Keratinocyte (primary cell): ENCODE measurements at regions not wholly inside any gene's neighbourhood (a gene's known extent, or its start where the extent isn't known, plus 50 kb on each side); places are given as distances from the start of the nearest gene placed in this dataset.

ENCODE experiments used
- DNase-seq: peaks from one replicate; pipeline ENCODE4 v3.0.0-alpha.2; 2011; ENCODE audit warnings: low read depth, missing footprints, low spot score
- FAIRE-seq: peaks from 2 replicates; lab custom pipeline; 2011; peaks lifted over from hg19 to GRCh38; lab: Jason Lieb, UNC
- H2AFZ ChIP-seq: 2 replicates; pipeline ENCODE4 v1.6.0; 2012; ENCODE audit warnings: low read length, control low read depth, inconsistent platforms; ENCODE audit not compliant: control insufficient read depth
- H3K27ac ChIP-seq: 2 replicates; pipeline ENCODE4 v1.5.1; 2011; ENCODE audit warnings: low read length; ENCODE audit not compliant: control insufficient read depth, insufficient read depth
- H3K27me3 ChIP-seq: 3 replicates; pipeline ENCODE4 v1.6.0; 2011; ENCODE audit warnings: low read length; ENCODE audit not compliant: control insufficient read depth, insufficient read depth; ENCODE audit errors: extremely low read depth
- H3K36me3 ChIP-seq, 2 experiments: 2 replicates in 1 of 2; 3 replicates in 1 of 2; pipeline ENCODE4 v1.5.1; 2011; ENCODE audit warnings: low read length in 2 of 2, mild to moderate bottlenecking in 1 of 2; ENCODE audit not compliant: control insufficient read depth in 2 of 2, insufficient read depth in 2 of 2; ENCODE audit errors: extremely low read depth in 1 of 2
- H3K4me1 ChIP-seq: 3 replicates; pipeline ENCODE4 v1.5.1; 2011; ENCODE audit warnings: low read length; ENCODE audit not compliant: control insufficient read depth, insufficient read depth; ENCODE audit errors: extremely low read depth
- H3K4me2 ChIP-seq: 3 replicates; pipeline ENCODE4 v1.6.0; 2011; ENCODE audit warnings: low read depth, low read length; ENCODE audit not compliant: control insufficient read depth, insufficient read depth; ENCODE audit errors: extremely low read depth
- H3K4me3 ChIP-seq, 3 experiments: fragments of 200-600 bp in 1 of 3; sonication (generic) in 1 of 3; 2 replicates in 2 of 3; 3 replicates in 1 of 3; pipeline ENCODE4 v1.5.1; 2011 to 2016; ENCODE audit warnings: low read length in 3 of 3, mild to moderate bottlenecking in 3 of 3, control low read depth in 2 of 3, inconsistent platforms in 1 of 3, low read depth in 1 of 3, mixed read lengths in 1 of 3, mixed run types in 1 of 3, moderate library complexity in 1 of 3; ENCODE audit not compliant: control insufficient read depth in 2 of 3, insufficient read depth in 2 of 3; ENCODE audit errors: extremely low read depth in 1 of 3
- H3K79me2 ChIP-seq: 2 replicates; pipeline ENCODE4 v1.6.0; 2012; ENCODE audit warnings: low read length; ENCODE audit not compliant: control insufficient read depth, insufficient read depth
- H3K9ac ChIP-seq: 3 replicates; pipeline ENCODE4 v1.6.0; 2011; ENCODE audit warnings: low read length; ENCODE audit not compliant: control insufficient read depth, insufficient read depth; ENCODE audit errors: extremely low read depth
- H3K9me1 ChIP-seq: 3 replicates; pipeline ENCODE4 v1.6.0; 2011; ENCODE audit warnings: low read length; ENCODE audit not compliant: control insufficient read depth, insufficient read depth; ENCODE audit errors: extremely low read depth
- H3K9me3 ChIP-seq: 2 replicates; pipeline ENCODE4 v1.5.1; 2012; ENCODE audit warnings: low read depth, low read length; ENCODE audit not compliant: control insufficient read depth
- H4K20me1 ChIP-seq: 3 replicates; pipeline ENCODE4 v1.6.0; 2011; ENCODE audit warnings: low read length; ENCODE audit not compliant: control insufficient read depth, insufficient read depth; ENCODE audit errors: extremely low read depth
- EZH2 ChIP-seq: IDR thresholded peaks from one replicate; pipeline ENCODE4 v1.6.1; 2012; ENCODE audit warnings: inconsistent platforms, mild to moderate bottlenecking, low read length, moderate library complexity
- dilution Hi-C: fragments of 300-500 bp; cut with MboI; formaldehyde crosslinking; loops from one replicate; pipeline ENCODE4 v1.7.0; 2020; ENCODE audit warnings: low sequenced_read_pairs; ENCODE audit not compliant: extremely low pct_ligation_motif_present
- TF ChIP-seq, protein P1 (sequence below), 3 experiments: IDR thresholded peaks in 1 of 3; conservative IDR thresholded peaks in 1 of 3; optimal IDR thresholded peaks in 1 of 3; 2 replicates in 2 of 3; 3 replicates in 1 of 3; pipeline versions ENCODE3 to v1.5.1; 2011; ENCODE audit warnings: low read length in 3 of 3, mild to moderate bottlenecking in 3 of 3, moderate library complexity in 2 of 3, control low read depth in 1 of 3, inconsistent platforms in 1 of 3; ENCODE audit not compliant: insufficient read depth in 2 of 3; ENCODE audit errors: extremely low read depth in 1 of 3

- Histone ChIP-seq H3K9me1 (no peaks in the 10 kb centered on the region), H3K4me1 (peaks cover 19% of the 10 kb centered on the region), H3K9me3 (no peaks in the 10 kb centered on the region), H3K4me3 (no peak overlapping the region), H2AFZ (no peak overlapping the region), H3K4me2 (no peak overlapping the region), H3K9ac (no peak overlapping the region), H4K20me1 (no peaks in the 10 kb centered on the region), H3K27ac (no peak overlapping the region), H3K36me3 (no peaks in the 10 kb centered on the region), H3K27me3 (no peaks in the 10 kb centered on the region), H3K79me2 (no peaks in the 10 kb centered on the region)
- DNase-seq (no peak), FAIRE-seq (no peak)
- TF ChIP-seq, protein P1, sequence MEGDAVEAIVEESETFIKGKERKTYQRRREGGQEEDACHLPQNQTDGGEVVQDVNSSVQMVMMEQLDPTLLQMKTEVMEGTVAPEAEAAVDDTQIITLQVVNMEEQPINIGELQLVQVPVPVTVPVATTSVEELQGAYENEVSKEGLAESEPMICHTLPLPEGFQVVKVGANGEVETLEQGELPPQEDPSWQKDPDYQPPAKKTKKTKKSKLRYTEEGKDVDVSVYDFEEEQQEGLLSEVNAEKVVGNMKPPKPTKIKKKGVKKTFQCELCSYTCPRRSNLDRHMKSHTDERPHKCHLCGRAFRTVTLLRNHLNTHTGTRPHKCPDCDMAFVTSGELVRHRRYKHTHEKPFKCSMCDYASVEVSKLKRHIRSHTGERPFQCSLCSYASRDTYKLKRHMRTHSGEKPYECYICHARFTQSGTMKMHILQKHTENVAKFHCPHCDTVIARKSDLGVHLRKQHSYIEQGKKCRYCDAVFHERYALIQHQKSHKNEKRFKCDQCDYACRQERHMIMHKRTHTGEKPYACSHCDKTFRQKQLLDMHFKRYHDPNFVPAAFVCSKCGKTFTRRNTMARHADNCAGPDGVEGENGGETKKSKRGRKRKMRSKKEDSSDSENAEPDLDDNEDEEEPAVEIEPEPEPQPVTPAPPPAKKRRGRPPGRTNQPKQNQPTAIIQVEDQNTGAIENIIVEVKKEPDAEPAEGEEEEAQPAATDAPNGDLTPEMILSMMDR (optimal IDR thresholded peaks at IDR 0.05 in 1 of 3, IDR thresholded peaks at IDR 0.05 in 1 of 3, conservative IDR thresholded peaks at IDR 0.05 in 1 of 3; ENCODE audit: extremely low read depth in 1 of 3, insufficient read depth in 2 of 3, low read length in 3 of 3) = no peak
- TF ChIP-seq EZH2 = no peak
- dilution Hi-C loops = no loop called here
Observed at GRCh38 chr10:78184851-78185692, 151.4 kb downstream of the RPS24 start.

DNA sequence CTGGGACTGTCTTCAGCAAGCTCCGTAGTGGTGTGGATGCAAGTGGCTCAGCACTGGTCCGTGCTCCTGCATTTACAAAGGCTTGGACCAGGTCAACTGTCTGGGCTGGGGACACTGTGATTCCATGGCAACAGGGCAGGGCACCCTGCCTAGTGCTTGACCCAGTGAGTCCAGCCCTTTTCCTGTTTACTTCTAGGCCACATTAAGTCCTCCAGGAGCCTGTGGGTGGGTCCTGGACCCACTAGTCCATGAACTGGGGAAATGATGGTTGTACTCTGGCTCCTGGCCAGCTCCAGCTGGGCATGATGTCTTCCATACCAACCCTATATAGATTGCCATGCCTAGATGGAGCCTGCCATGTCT is 152.0 kb downstream of the RPS24 start:
- no peaks in the 10 kb centered on the region for H3K79me2 ChIP-seq
- H3K27ac ChIP-seq = no peak overlapping the region
- FAIRE-seq = no peak
- no peaks in the 10 kb centered on the region for H3K36me3 ChIP-seq
- no peak for TF ChIP-seq EZH2
- TF ChIP-seq, protein P1 (optimal IDR thresholded peaks at IDR 0.05 in 1 of 3, IDR thresholded peaks at IDR 0.05 in 1 of 3, conservative IDR thresholded peaks at IDR 0.05 in 1 of 3; ENCODE audit: extremely low read depth in 1 of 3, insufficient read depth in 2 of 3, low read length in 3 of 3) = no peak
- H3K4me1 ChIP-seq = peaks cover 15% of the 10 kb centered on the region
- dilution Hi-C loops = no loop called here
- H3K4me3 ChIP-seq = no peak overlapping the region
- no peaks in the 10 kb centered on the region for H3K9me1 ChIP-seq
- no peak for DNase-seq
- H3K27me3 ChIP-seq = no peaks in the 10 kb centered on the region
- H3K9me3 ChIP-seq = no peaks in the 10 kb centered on the region
- no peaks in the 10 kb centered on the region for H4K20me1 ChIP-seq
- no peak overlapping the region for H3K9ac ChIP-seq
- no peak overlapping the region for H2AFZ ChIP-seq
- H3K4me2 ChIP-seq = no peak overlapping the region
